ENCODE measurements at regions not wholly inside any gene's neighbourhood (a gene's known extent, or its start where the extent isn't known, plus 50 kb on each side); places are given as distances from the start of the nearest gene placed in this dataset.

- H3K9me3 ChIP-seq (ENCODE audit: low read length), result no peaks in the 10 kb centered on the region
- H4K20me1 ChIP-seq (ENCODE audit: insufficient read depth, low read length), result no peaks in the 10 kb centered on the region
- no peaks in the 10 kb centered on the region for H3F3A ChIP-seq (ENCODE audit: insufficient read depth, low read length)
- no peaks in the 10 kb centered on the region for H3K36me3 ChIP-seq (ENCODE audit: insufficient read depth, low read length)
- H3K4me2 ChIP-seq (ENCODE audit: low read length), result no peak overlapping the region
- H3K27ac ChIP-seq (ENCODE audit: low read depth, low read length, poor library complexity, severe bottlenecking), result no peak overlapping the region
- TF ChIP-seq CTCF (IDR thresholded peaks at IDR 0.05; ENCODE audit: low read length), result no peak
- no peak for TF ChIP-seq EZH2 (IDR thresholded peaks at IDR 0.05; ENCODE audit: borderline replicate concordance, low read length)
- no peaks in the 10 kb centered on the region for H3K9me2 ChIP-seq (ENCODE audit: low read depth, low read length)
- H3K9ac ChIP-seq (ENCODE audit: low read length), result no peak overlapping the region
- no peaks in the 10 kb centered on the region for H3K4me1 ChIP-seq (ENCODE audit: insufficient read depth, low read length, severe bottlenecking)
- H2AFZ ChIP-seq (ENCODE audit: low read length), result no peak overlapping the region
- H3K27me3 ChIP-seq (ENCODE audit: insufficient read depth, low read length), result no peaks in the 10 kb centered on the region
- H3K79me2 ChIP-seq (ENCODE audit: insufficient read depth, low read length), result no peaks in the 10 kb centered on the region
- no peak overlapping the region for H3K4me3 ChIP-seq (ENCODE audit: low read depth, low read length, poor library complexity, severe bottlenecking)
These were observed 174.4 kb downstream of the NUFIP1 start for GRCh38 chr13:44814836-44815235.

GRCh38 chr13:44814161-44814560, 175.1 kb downstream of the NUFIP1 start:
- Histone ChIP-seq H4K20me1 (ENCODE audit: insufficient read depth, low read length) (no peaks in the 10 kb centered on the region), H3K9me3 (ENCODE audit: low read length) (no peaks in the 10 kb centered on the region), H3K4me1 (ENCODE audit: insufficient read depth, low read length, severe bottlenecking) (no peaks in the 10 kb centered on the region), H3K36me3 (ENCODE audit: insufficient read depth, low read length) (no peaks in the 10 kb centered on the region), H3K79me2 (ENCODE audit: insufficient read depth, low read length) (no peaks in the 10 kb centered on the region), H3K27me3 (ENCODE audit: insufficient read depth, low read length) (no peaks in the 10 kb centered on the region), H3F3A (ENCODE audit: insufficient read depth, low read length) (no peaks in the 10 kb centered on the region), H3K4me2 (ENCODE audit: low read length) (no peak overlapping the region), H3K9ac (ENCODE audit: low read length) (no peak overlapping the region), H3K27ac (ENCODE audit: low read depth, low read length, poor library complexity, severe bottlenecking) (no peak overlapping the region), H3K4me3 (ENCODE audit: low read depth, low read length, poor library complexity, severe bottlenecking) (no peak overlapping the region), H2AFZ (ENCODE audit: low read length) (no peak overlapping the region), H3K9me2 (ENCODE audit: low read depth, low read length) (no peaks in the 10 kb centered on the region)
- TF ChIP-seq EZH2 (IDR thresholded peaks at IDR 0.05; ENCODE audit: borderline replicate concordance, low read length) (no peak), CTCF (IDR thresholded peaks at IDR 0.05; ENCODE audit: low read length) (no peak)

GRCh38 chr13:44812818-44813217, 176.5 kb downstream of the NUFIP1 start:
- Histone ChIP-seq H3K79me2 (ENCODE audit: insufficient read depth, low read length) (no peaks in the 10 kb centered on the region), H3F3A (ENCODE audit: insufficient read depth, low read length) (no peaks in the 10 kb centered on the region), H3K4me1 (ENCODE audit: insufficient read depth, low read length, severe bottlenecking) (no peaks in the 10 kb centered on the region), H4K20me1 (ENCODE audit: insufficient read depth, low read length) (no peaks in the 10 kb centered on the region), H3K4me3 (ENCODE audit: low read depth, low read length, poor library complexity, severe bottlenecking) (no peak overlapping the region), H3K27ac (ENCODE audit: low read depth, low read length, poor library complexity, severe bottlenecking) (no peak overlapping the region), H3K9me2 (ENCODE audit: low read depth, low read length) (no peaks in the 10 kb centered on the region), H2AFZ (ENCODE audit: low read length) (no peak overlapping the region), H3K36me3 (ENCODE audit: insufficient read depth, low read length) (no peaks in the 10 kb centered on the region), H3K27me3 (ENCODE audit: insufficient read depth, low read length) (no peaks in the 10 kb centered on the region), H3K9ac (ENCODE audit: low read length) (no peak overlapping the region), H3K9me3 (ENCODE audit: low read length) (no peaks in the 10 kb centered on the region), H3K4me2 (ENCODE audit: low read length) (no peak overlapping the region)
- TF ChIP-seq CTCF (IDR thresholded peaks at IDR 0.05; ENCODE audit: low read length), result no peak
- TF ChIP-seq EZH2 (IDR thresholded peaks at IDR 0.05; ENCODE audit: borderline replicate concordance, low read length), result no peak

All from OCI-LY1 (cell line).